CD8-positive, alpha-beta memory T cell (primary cell): ENCODE measurements at regions not wholly inside any gene's neighbourhood (a gene's known extent, or its start where the extent isn't known, plus 50 kb on each side); places are given as distances from the start of the nearest gene placed in this dataset.

Experiments
- CTCF ChIA-PET: fragments of 350-600 bp; sonication (Branson Sonifier 250); formaldehyde crosslinking; loops from one replicate; lab custom pipeline; 2021; ENCODE audit warnings: antibody characterized with exemption; lab: Charles Lee
- POLR2A ChIA-PET: fragments of 350-600 bp; sonication (Branson Sonifier 250); formaldehyde crosslinking; loops from one replicate; lab custom pipeline; 2021; ENCODE audit warnings: antibody characterized with exemption; lab: Charles Lee
- DNase-seq, 5 donors: peaks; one replicate each; pipeline versions ENCODE4 v3.0.0 to v3.0.0-alpha.2; 2020 to 2022; ENCODE audit warnings: mixed read lengths in 1 of 5
- H3K27ac ChIP-seq: one replicate; pipeline ENCODE4 v1.7.0; 2013; ENCODE audit warnings: low read depth, mild to moderate bottlenecking, low read length, moderate library complexity
- H3K27me3 ChIP-seq: 2 replicates; pipeline ENCODE4 v1.7.0; 2013; ENCODE audit warnings: low read length, mild to moderate bottlenecking; ENCODE audit not compliant: insufficient read depth, poor library complexity, severe bottlenecking
- H3K36me3 ChIP-seq: 2 replicates; pipeline ENCODE4 v1.7.0; 2013; ENCODE audit warnings: mild to moderate bottlenecking, low read length, moderate library complexity; ENCODE audit not compliant: insufficient read depth
- H3K4me1 ChIP-seq: 2 replicates; pipeline ENCODE4 v1.7.0; 2013; ENCODE audit warnings: mild to moderate bottlenecking, low read length, moderate library complexity; ENCODE audit not compliant: insufficient read depth
- H3K4me3 ChIP-seq: 2 replicates; pipeline ENCODE4 v1.7.0; 2013; ENCODE audit warnings: mild to moderate bottlenecking, low read length
- H3K9me3 ChIP-seq: 2 replicates; pipeline ENCODE4 v1.7.0; 2013; ENCODE audit warnings: mild to moderate bottlenecking, low read length
- H3K27ac Mint-ChIP-seq, 8 donors: one replicate each; pipeline ENCODE4 v1.8.0; 2020 to 2021; ENCODE audit warnings: mixed read lengths in 8 of 8, mild to moderate bottlenecking in 6 of 8, inconsistent platforms in 3 of 8, moderate library complexity in 3 of 8
- H3K27me3 Mint-ChIP-seq, 2 donors: one replicate each; pipeline ENCODE4 v1.8.0; 2020 to 2021; ENCODE audit warnings: mixed read lengths in 2 of 2, mild to moderate bottlenecking in 1 of 2, moderate library complexity in 1 of 2
- H3K36me3 Mint-ChIP-seq, 3 donors: one replicate each; pipeline ENCODE4 v1.8.0; 2020 to 2021; ENCODE audit warnings: mixed read lengths in 3 of 3, inconsistent platforms in 1 of 3, mild to moderate bottlenecking in 1 of 3
- H3K4me1 Mint-ChIP-seq, 3 donors: one replicate each; pipeline ENCODE4 v1.8.0; 2020 to 2021; ENCODE audit warnings: mixed read lengths in 3 of 3, inconsistent platforms in 1 of 3, mild to moderate bottlenecking in 1 of 3
- H3K4me3 Mint-ChIP-seq, 7 donors: one replicate each; pipeline ENCODE4 v1.8.0; 2020 to 2021; ENCODE audit warnings: mixed read lengths in 7 of 7, mild to moderate bottlenecking in 6 of 7, moderate library complexity in 4 of 7, inconsistent platforms in 2 of 7
- H3K9me3 Mint-ChIP-seq, 5 donors: one replicate each; pipeline ENCODE4 v1.8.0; 2020 to 2022; ENCODE audit warnings: mixed read lengths in 5 of 5, mild to moderate bottlenecking in 3 of 5, moderate library complexity in 2 of 5, inconsistent platforms in 1 of 5

GRCh38 chr20:52279706-52280105 is 88.1 kb upstream of the ZFP64 start:
- H3K27me3 ChIP-seq, result no peaks in the 10 kb centered on the region
- no peaks in the 10 kb centered on the region for H3K4me1 Mint-ChIP-seq
- peaks cover 8 to 38% of the 10 kb centered on the region in 2 donors for H3K27me3 Mint-ChIP-seq
- H3K4me3 ChIP-seq, result no peak overlapping the region
- no peak overlapping the region for H3K4me3 Mint-ChIP-seq
- DNase-seq, result no peak
- no peaks in the 10 kb centered on the region for H3K36me3 Mint-ChIP-seq
- H3K9me3 Mint-ChIP-seq, result peaks cover 0 to 4% (median 0%) of the 10 kb centered on the region in 5 donors
- H3K27ac Mint-ChIP-seq, result no peak overlapping the region
- CTCF ChIA-PET, result no interaction called here
- POLR2A ChIA-PET, result no interaction called here
- H3K36me3 ChIP-seq, result no peaks in the 10 kb centered on the region
- no peaks in the 10 kb centered on the region for H3K4me1 ChIP-seq
- no peaks in the 10 kb centered on the region for H3K9me3 ChIP-seq
- H3K27ac ChIP-seq, result no peak overlapping the region

- Histone ChIP-seq H3K27ac (no peak overlapping the region), H3K27me3 (no peaks in the 10 kb centered on the region), H3K36me3 (no peaks in the 10 kb centered on the region), H3K4me1 (no peaks in the 10 kb centered on the region), H3K9me3 (no peaks in the 10 kb centered on the region), H3K4me3 (no peak overlapping the region)
- Mint-ChIP-seq H3K4me3 (no peak overlapping the region), H3K9me3 (peaks cover 0 to 2% (median 0%) of the 10 kb centered on the region in 5 donors), H3K27ac (no peak overlapping the region), H3K36me3 (no peaks in the 10 kb centered on the region), H3K27me3 (peaks cover 2 to 12% of the 10 kb centered on the region in 2 donors), H3K4me1 (no peaks in the 10 kb centered on the region)
- ChIA-PET CTCF (no interaction called here), POLR2A (no interaction called here)
- DNase-seq, result no peak
Measured at GRCh38 chr20:52275181-52275691, 83.7 kb upstream of the ZFP64 start.

- Histone ChIP-seq H3K9me3 (no peaks in the 10 kb centered on the region), H3K27me3 (no peaks in the 10 kb centered on the region), H3K4me1 (no peaks in the 10 kb centered on the region), H3K4me3 (no peak overlapping the region), H3K36me3 (no peaks in the 10 kb centered on the region), H3K27ac (no peak overlapping the region)
- POLR2A ChIA-PET, result no interaction called here
- Mint-ChIP-seq H3K27ac (no peak overlapping the region), H3K36me3 (no peaks in the 10 kb centered on the region), H3K9me3 (no peaks in the 10 kb centered on the region), H3K4me1 (no peaks in the 10 kb centered on the region), H3K4me3 (no peak overlapping the region), H3K27me3 (peaks cover 6 to 14% of the 10 kb centered on the region in 2 donors)
- CTCF ChIA-PET, result interaction anchor here (0.7 kb wide), 1 partner anchor 13 kb away, joined by 3 read pairs; no protein-coding TSS in a partner anchor
- no peak for DNase-seq
Measured at GRCh38 chr20:52270696-52271095, 79.1 kb upstream of the ZFP64 start.

GRCh38 chr20:52270001-52270606 is 78.5 kb upstream of the ZFP64 start:
- Mint-ChIP-seq H3K27me3 (peaks cover 8 to 20% of the 10 kb centered on the region in 2 donors), H3K9me3 (no peaks in the 10 kb centered on the region), H3K4me3 (no peak overlapping the region), H3K27ac (no peak overlapping the region), H3K36me3 (no peaks in the 10 kb centered on the region), H3K4me1 (no peaks in the 10 kb centered on the region)
- ChIA-PET CTCF (interaction anchor here (0.7 kb wide), 1 partner anchor 13 kb away, joined by 3 read pairs; no protein-coding TSS in a partner anchor), POLR2A (no interaction called here)
- no peak overlapping the region for H3K27ac ChIP-seq
- DNase-seq, result no peak
- no peak overlapping the region for H3K4me3 ChIP-seq
- H3K27me3 ChIP-seq, result no peaks in the 10 kb centered on the region
- no peaks in the 10 kb centered on the region for H3K36me3 ChIP-seq
- H3K4me1 ChIP-seq, result no peaks in the 10 kb centered on the region
- no peaks in the 10 kb centered on the region for H3K9me3 ChIP-seq

- no peaks in the 10 kb centered on the region for H3K36me3 ChIP-seq
- Mint-ChIP-seq H3K36me3 (no peaks in the 10 kb centered on the region), H3K9me3 (no peaks in the 10 kb centered on the region), H3K4me1 (no peaks in the 10 kb centered on the region), H3K27ac (no peak overlapping the region), H3K4me3 (no peak overlapping the region), H3K27me3 (peaks cover 9 to 24% of the 10 kb centered on the region in 2 donors)
- no peak overlapping the region for H3K27ac ChIP-seq
- H3K27me3 ChIP-seq, result no peaks in the 10 kb centered on the region
- no peak overlapping the region for H3K4me3 ChIP-seq
- POLR2A ChIA-PET, result no interaction called here
- no peaks in the 10 kb centered on the region for H3K4me1 ChIP-seq
- no peak for DNase-seq
- CTCF ChIA-PET, result no interaction called here
- H3K9me3 ChIP-seq, result no peaks in the 10 kb centered on the region
Measured at GRCh38 chr20:52269321-52269720, 77.7 kb upstream of the ZFP64 start.

- Mint-ChIP-seq H3K36me3 (no peaks in the 10 kb centered on the region), H3K4me1 (no peaks in the 10 kb centered on the region), H3K27ac (no peak overlapping the region), H3K27me3 (peaks cover 9 to 28% of the 10 kb centered on the region in 2 donors), H3K4me3 (no peak overlapping the region), H3K9me3 (no peaks in the 10 kb centered on the region)
- POLR2A ChIA-PET, result no interaction called here
- H3K27me3 ChIP-seq, result no peaks in the 10 kb centered on the region
- DNase-seq, result no peak
- H3K4me1 ChIP-seq, result no peaks in the 10 kb centered on the region
- CTCF ChIA-PET, result no interaction called here
- no peaks in the 10 kb centered on the region for H3K9me3 ChIP-seq
- H3K36me3 ChIP-seq, result no peaks in the 10 kb centered on the region
- H3K4me3 ChIP-seq, result no peak overlapping the region
- no peak overlapping the region for H3K27ac ChIP-seq
Measured at GRCh38 chr20:52268184-52268749, 76.7 kb upstream of the ZFP64 start.

GRCh38 chr20:52267418-52267817 is 75.8 kb upstream of the ZFP64 start:
- H3K9me3 ChIP-seq, result no peaks in the 10 kb centered on the region
- no peak overlapping the region for H3K27ac Mint-ChIP-seq
- H3K4me1 Mint-ChIP-seq, result no peaks in the 10 kb centered on the region
- H3K27ac ChIP-seq, result no peak overlapping the region
- H3K27me3 Mint-ChIP-seq, result peaks cover 9 to 34% of the 10 kb centered on the region in 2 donors
- H3K4me1 ChIP-seq, result no peaks in the 10 kb centered on the region
- H3K36me3 ChIP-seq, result no peaks in the 10 kb centered on the region
- no peaks in the 10 kb centered on the region for H3K27me3 ChIP-seq
- CTCF ChIA-PET, result no interaction called here
- no peak for DNase-seq
- H3K4me3 Mint-ChIP-seq, result no peak overlapping the region
- H3K4me3 ChIP-seq, result no peak overlapping the region
- peaks cover 0 to under 1% (median 0%) of the 10 kb centered on the region in 3 donors for H3K36me3 Mint-ChIP-seq
- POLR2A ChIA-PET, result no interaction called here
- H3K9me3 Mint-ChIP-seq, result no peaks in the 10 kb centered on the region

- no peaks in the 10 kb centered on the region for H3K4me1 Mint-ChIP-seq
- Histone ChIP-seq H3K36me3 (no peaks in the 10 kb centered on the region), H3K27me3 (no peaks in the 10 kb centered on the region), H3K4me1 (no peaks in the 10 kb centered on the region), H3K4me3 (no peak overlapping the region), H3K27ac (no peak overlapping the region), H3K9me3 (no peaks in the 10 kb centered on the region)
- ChIA-PET CTCF (no interaction called here), POLR2A (no interaction called here)
- no peak overlapping the region for H3K4me3 Mint-ChIP-seq
- no peak overlapping the region for H3K27ac Mint-ChIP-seq
- no peak for DNase-seq
- H3K9me3 Mint-ChIP-seq, result no peaks in the 10 kb centered on the region
- H3K36me3 Mint-ChIP-seq, result peaks cover 0 to 1% (median 0%) of the 10 kb centered on the region in 3 donors
- H3K27me3 Mint-ChIP-seq, result peaks cover 7 to 41% of the 10 kb centered on the region in 2 donors
Measured at GRCh38 chr20:52263757-52264156, 72.2 kb upstream of the ZFP64 start.
